ENCODE measurements at regions not wholly inside any gene's neighbourhood (a gene's known extent, or its start where the extent isn't known, plus 50 kb on each side); places are given as distances from the start of the nearest gene placed in this dataset.

GRCh38 chr13:47417485-47417884 is 520.6 kb upstream of the HTR2A start:
- no peak for TF ChIP-seq CTCF (IDR thresholded peaks at IDR 0.05)
- no peak for TF ChIP-seq POLR2AphosphoS5 (IDR thresholded peaks at IDR 0.05; ENCODE audit: insufficient read depth in 1 of 2, low read depth in 1 of 2)

Measured in vagina (tissue), 2 donors.